WTC11 (cell line): ENCODE measurements at regions not wholly inside any gene's neighbourhood (a gene's known extent, or its start where the extent isn't known, plus 50 kb on each side); places are given as distances from the start of the nearest gene placed in this dataset.

Experiments used
- ATAC-seq: fragments of 200-7000 bp; cut with Tn5 transposase; 2 replicates; pipeline ENCODE4 v1.10.0; 2021; ENCODE audit warnings: mild to moderate bottlenecking, moderate library complexity
- CTCF ChIA-PET: fragments of 300-600 bp; sonication (Branson Sonifier 250); formaldehyde crosslinking; loops from one replicate; lab custom pipeline; 2021; ENCODE audit warnings: antibody characterized with exemption; lab: Charles Lee
- POLR2A ChIA-PET: fragments of 350-600 bp; sonication (Branson Sonifier 250); formaldehyde crosslinking; loops from one replicate; lab custom pipeline; 2021; ENCODE audit warnings: antibody characterized with exemption; lab: Charles Lee
- DNase-seq: peaks from one replicate; pipeline ENCODE4 v3.0.0; 2021; ENCODE audit warnings: low spot score
- H3K27ac Mint-ChIP-seq: 2 replicates; pipeline ENCODE4 v1.8.0; 2021; ENCODE audit warnings: mixed read lengths
- H3K27me3 Mint-ChIP-seq: 2 replicates; pipeline ENCODE4 v1.8.0; 2021; ENCODE audit warnings: low read depth, mild to moderate bottlenecking, moderate library complexity, mixed read lengths
- H3K36me3 Mint-ChIP-seq: 2 replicates; pipeline ENCODE4 v1.8.0; 2021; ENCODE audit warnings: mixed read lengths
- H3K4me1 Mint-ChIP-seq: 2 replicates; pipeline ENCODE4 v1.8.0; 2022; ENCODE audit warnings: mixed read lengths
- H3K4me3 Mint-ChIP-seq: 2 replicates; pipeline ENCODE4 v1.8.0; 2021; ENCODE audit warnings: mild to moderate bottlenecking, moderate library complexity, mixed read lengths
- H3K9me3 Mint-ChIP-seq: 2 replicates; pipeline ENCODE4 v1.8.0; 2021; ENCODE audit warnings: mixed read lengths
- ATF1 ChIP-seq: sonication (generic); formaldehyde crosslinking; IDR thresholded peaks from 2 replicates; pipeline ENCODE4 v1.8.1; 2023; ENCODE audit warnings: mild to moderate bottlenecking, moderate library complexity, missing genetic modification reagents
- ATF2 ChIP-seq: sonication (generic); formaldehyde crosslinking; IDR thresholded peaks from 2 replicates; pipeline ENCODE4 v1.8.1; 2022; ENCODE audit warnings: low read depth, missing genetic modification reagents, borderline replicate concordance
- CBFB ChIP-seq: sonication (generic); formaldehyde crosslinking; IDR thresholded peaks from 2 replicates; pipeline ENCODE4 v1.8.1; 2022; ENCODE audit warnings: mild to moderate bottlenecking, low read depth, missing genetic modification reagents
- CDX4 ChIP-seq: fragments of 250-450 bp; sonication (Bioruptor Pico); IDR thresholded peaks from 2 replicates; pipeline ENCODE4 v1.9.0; 2021; ENCODE audit warnings: moderate library complexity, mild to moderate bottlenecking, inconsistent platforms, borderline replicate concordance
- CREB1 ChIP-seq: sonication (generic); formaldehyde crosslinking; IDR thresholded peaks from 2 replicates; pipeline ENCODE4 v1.8.0; 2023; ENCODE audit warnings: mild to moderate bottlenecking, missing genetic modification reagents
- E2F1 ChIP-seq: sonication (generic); formaldehyde crosslinking; IDR thresholded peaks from 2 replicates; pipeline ENCODE4 v1.8.0; 2022; ENCODE audit warnings: mild to moderate bottlenecking, missing genetic modification reagents
- EMX1 ChIP-seq: fragments of 250-450 bp; sonication (Bioruptor Pico); IDR thresholded peaks from 2 replicates; pipeline ENCODE4 v1.8.0; 2021; ENCODE audit warnings: mild to moderate bottlenecking
- ERG ChIP-seq: fragments of 250-450 bp; sonication (Bioruptor Pico); IDR thresholded peaks from 2 replicates; pipeline ENCODE4 v1.8.0; 2021; ENCODE audit warnings: mild to moderate bottlenecking
- FOXJ3 ChIP-seq: sonication (generic); formaldehyde crosslinking; IDR thresholded peaks from 2 replicates; pipeline ENCODE4 v1.9.0; 2021; ENCODE audit warnings: missing genetic modification reagents, mild to moderate bottlenecking, borderline replicate concordance
- FOXP4 ChIP-seq: sonication (generic); formaldehyde crosslinking; IDR thresholded peaks from 2 replicates; pipeline ENCODE4 v1.8.0; 2022; ENCODE audit warnings: mild to moderate bottlenecking, missing genetic modification reagents
- GABPB1 ChIP-seq: sonication (generic); formaldehyde crosslinking; IDR thresholded peaks from 2 replicates; pipeline ENCODE4 v1.8.1; 2023; ENCODE audit warnings: mild to moderate bottlenecking, missing genetic modification reagents
- JAZF1 ChIP-seq: fragments of 250-450 bp; sonication (Bioruptor Pico); IDR thresholded peaks from 2 replicates; pipeline ENCODE4 v1.9.0; 2021; ENCODE audit warnings: moderate library complexity, mild to moderate bottlenecking, inconsistent platforms
- NR3C1 ChIP-seq: sonication (generic); formaldehyde crosslinking; conservative IDR thresholded peaks from 2 replicates; pipeline ENCODE4 v1.8.1; 2023; ENCODE audit warnings: low read depth, mild to moderate bottlenecking, missing genetic modification reagents
- PREB ChIP-seq: sonication (generic); formaldehyde crosslinking; IDR thresholded peaks from 2 replicates; pipeline ENCODE4 v1.8.1; 2022; ENCODE audit warnings: mild to moderate bottlenecking, missing genetic modification reagents, moderate library complexity, borderline replicate concordance
- TCF7 ChIP-seq: sonication (generic); formaldehyde crosslinking; IDR thresholded peaks from 2 replicates; pipeline ENCODE4 v1.8.0; 2022; ENCODE audit warnings: mild to moderate bottlenecking, low read depth, missing genetic modification reagents, moderate library complexity
- ZBTB21 ChIP-seq: sonication (generic); formaldehyde crosslinking; IDR thresholded peaks from 2 replicates; pipeline ENCODE4 v1.8.1; 2023; ENCODE audit warnings: mild to moderate bottlenecking, missing genetic modification reagents, borderline replicate concordance
- ZNF138 ChIP-seq: sonication (generic); formaldehyde crosslinking; conservative IDR thresholded peaks from 2 replicates; pipeline ENCODE4 v1.8.1; 2022; ENCODE audit warnings: mild to moderate bottlenecking, moderate library complexity, missing genetic modification reagents
- ZNF281 ChIP-seq: sonication (generic); formaldehyde crosslinking; IDR thresholded peaks from 2 replicates; pipeline ENCODE4 v1.8.0; 2023; ENCODE audit warnings: mild to moderate bottlenecking, missing genetic modification reagents
- ZNF671 ChIP-seq: fragments of 250-450 bp; sonication (Bioruptor Pico); IDR thresholded peaks from 2 replicates; pipeline ENCODE4 v1.8.0; 2021; ENCODE audit warnings: mild to moderate bottlenecking
- ZSCAN18 ChIP-seq: fragments of 250-450 bp; sonication (Bioruptor Pico); IDR thresholded peaks from 2 replicates; pipeline ENCODE4 v2.1.2; 2022; ENCODE audit warnings: mild to moderate bottlenecking, moderate library complexity

GRCh38 chr6:121649951-121650350 is 214.5 kb downstream of the GJA1 start:
- DNase-seq (no peak), ATAC-seq (no peak)
- TF ChIP-seq E2F1 (CRISPR knock-in tag) = no peak
- TF ChIP-seq ATF2 (CRISPR knock-in tag) = no peak
- TF ChIP-seq ATF1 (CRISPR knock-in tag) = no peak
- TF ChIP-seq FOXP4 = no peak
- TF ChIP-seq JAZF1 (CRISPR knock-in tag) = no peak
- no peak for TF ChIP-seq ERG (CRISPR knock-in tag)
- no peak for TF ChIP-seq CBFB
- no peak for TF ChIP-seq ZSCAN18
- no peak for TF ChIP-seq EMX1
- no peak for TF ChIP-seq ZBTB21 (CRISPR knock-in tag)
- no peak for TF ChIP-seq FOXJ3
- no peak for TF ChIP-seq TCF7
- no peak for TF ChIP-seq ZNF671 (CRISPR knock-in tag)
- TF ChIP-seq CDX4 (CRISPR knock-in tag) = no peak
- TF ChIP-seq NR3C1 = no peak
- POLR2A ChIA-PET = no interaction called here
- Mint-ChIP-seq H3K27ac (no peak overlapping the region), H3K4me1 (peaks cover 11% of the 10 kb centered on the region; the same call in 1 of the 2 replicates), H3K36me3 (0 out of 2 replicates have a peak, but pooled peaks cover 2% of the 10 kb centered on the region), H3K4me3 (no peak overlapping the region), H3K27me3 (no peaks in the 10 kb centered on the region; the same call in 1 of the 2 replicates), H3K9me3 (peaks cover 5% of the 10 kb centered on the region; the same call in 1 of the 2 replicates)
- CTCF ChIA-PET = no interaction called here

GRCh38 chr6:121651420-121651819 is 216.0 kb downstream of the GJA1 start:
- Mint-ChIP-seq H3K4me3 (no peak overlapping the region), H3K9me3 (peaks cover 5% of the 10 kb centered on the region; the same call in 1 of the 2 replicates), H3K36me3 (0 out of 2 replicates have a peak, but pooled peaks cover 2% of the 10 kb centered on the region), H3K27ac (no peak overlapping the region), H3K27me3 (no peaks in the 10 kb centered on the region; the same call in 1 of the 2 replicates), H3K4me1 (peaks cover 11% of the 10 kb centered on the region; the same call in 1 of the 2 replicates)
- CTCF ChIA-PET = no interaction called here
- POLR2A ChIA-PET = no interaction called here
- ATAC-seq = no peak
- no peak for DNase-seq
- TF ChIP-seq PREB (CRISPR knock-in tag) = no peak
- no peak for TF ChIP-seq ZNF281 (CRISPR knock-in tag)
- TF ChIP-seq CREB1 (CRISPR knock-in tag) = no peak
- TF ChIP-seq ZNF138 (CRISPR knock-in tag) = no peak
- no peak for TF ChIP-seq GABPB1 (CRISPR knock-in tag)
- TF ChIP-seq CDX4 (CRISPR knock-in tag) = no peak
